Panc1 (cell line): ENCODE measurements at regions not wholly inside any gene's neighbourhood (a gene's known extent, or its start where the extent isn't known, plus 50 kb on each side); places are given as distances from the start of the nearest gene placed in this dataset.

Source experiments
- ATAC-seq: fragments of 200-7000 bp; cut with Tn5 transposase; 2 replicates; pipeline ENCODE4 v1.9.1; 2020; ENCODE audit warnings: mild to moderate bottlenecking, moderate library complexity
- BruUV-seq: library from RNA; stranded (reverse); fragments of 400-500 nt; replicated peaks from 2 replicates; lab custom pipeline; 2021; lab: Mats Ljungman, UMichigan
- CTCF ChIA-PET: fragments of 300-600 bp; sonication (Branson Sonifier 250); formaldehyde crosslinking; loops from one replicate; lab custom pipeline; 2022; ENCODE audit warnings: antibody characterized with exemption; lab: Charles Lee
- POLR2A ChIA-PET: fragments of 300-600 bp; sonication (Branson Sonifier 250); formaldehyde crosslinking; loops from one replicate; lab custom pipeline; 2022; ENCODE audit warnings: antibody characterized with exemption; lab: Charles Lee
- DNase-seq: peaks from one replicate; pipeline ENCODE4 v3.0.0-alpha.2; 2010; ENCODE audit warnings: low read depth, low spot score
- H3K27ac ChIP-seq: 2 replicates; pipeline ENCODE4 v1.5.1; 2011; ENCODE audit warnings: mild to moderate bottlenecking, low read length, inconsistent platforms
- H3K27me3 ChIP-seq: fragments of 200-500 bp; sonication (Bioruptor generic); 2 replicates; pipeline ENCODE4 v1.6.0; 2014; ENCODE audit warnings: low read length, inconsistent platforms; ENCODE audit not compliant: control insufficient read depth, insufficient read depth
- H3K36me3 ChIP-seq: fragments of 200-500 bp; sonication (Bioruptor generic); 2 replicates; pipeline ENCODE4 v1.5.1; 2014; ENCODE audit warnings: inconsistent platforms, mild to moderate bottlenecking, low read length, moderate library complexity; ENCODE audit not compliant: control insufficient read depth, insufficient read depth
- H3K4me1 ChIP-seq: 2 replicates; pipeline ENCODE4 v1.5.1; 2011; ENCODE audit warnings: inconsistent platforms, mild to moderate bottlenecking, low read length, moderate library complexity; ENCODE audit not compliant: control insufficient read depth, insufficient read depth
- H3K4me3 ChIP-seq, 2 experiments: 2 replicates each; pipeline ENCODE4 v1.5.1; 2011 to 2012; ENCODE audit warnings: low read depth in 2 of 2, low read length in 2 of 2, mild to moderate bottlenecking in 2 of 2, inconsistent platforms in 1 of 2, moderate library complexity in 1 of 2
- H3K9me3 ChIP-seq: fragments of 200-500 bp; sonication (Bioruptor generic); 2 replicates; pipeline ENCODE4 v1.5.1; 2014; ENCODE audit warnings: low read depth, mild to moderate bottlenecking, inconsistent platforms, low read length, moderate library complexity; ENCODE audit not compliant: control insufficient read depth, insufficient read depth
- CTCF ChIP-seq: fragments of 450-650 bp; IDR thresholded peaks from 2 replicates; pipeline ENCODE4 v1.5.1; 2017; ENCODE audit warnings: mild to moderate bottlenecking
- POLR2AphosphoS5 ChIP-seq: IDR thresholded peaks from 2 replicates; pipeline ENCODE4 v1.6.1; 2012; ENCODE audit warnings: mild to moderate bottlenecking, low read depth, low read length, moderate library complexity
- REST ChIP-seq, 2 experiments: IDR thresholded peaks; 2 replicates each; pipeline ENCODE4 v1.6.1; 2011 to 2012; ENCODE audit warnings: low read depth in 2 of 2, control low read depth in 1 of 2, low read length in 1 of 2, mild to moderate bottlenecking in 1 of 2, moderate library complexity in 1 of 2; ENCODE audit not compliant: insufficient read depth in 1 of 2
- SIN3A ChIP-seq: IDR thresholded peaks from 2 replicates; pipeline ENCODE4 v1.6.1; 2012; ENCODE audit warnings: low read depth, mild to moderate bottlenecking, low read length, moderate library complexity, borderline replicate concordance; ENCODE audit not compliant: insufficient read depth
- TCF7L2 ChIP-seq: IDR thresholded peaks from 2 replicates; pipeline ENCODE4 v1.6.1; 2011; ENCODE audit warnings: mild to moderate bottlenecking, low read depth, low read length, inconsistent platforms
- in situ Hi-C: cut with HindIII; loops from 2 replicates; pipeline ENCODE4 v1.10.0; 2016; ENCODE audit warnings: low sequenced_read_pairs, low pct_unique_long_range_greater_than_20kb
- intact Hi-C: fragments of 100-400 bp; cut with micrococcal nuclease; formaldehyde crosslinking; loops from one replicate; pipeline ENCODE4 v1.10.0; 2022; ENCODE audit not compliant: unreplicated experiment

- H3K27me3 ChIP-seq = peaks cover 23% of the 10 kb centered on the region
- no peak overlapping the region for H3K27ac ChIP-seq
- BruUV-seq = no TSS peak
- no peaks in the 10 kb centered on the region for H3K36me3 ChIP-seq
- DNase-seq = no peak
- no peaks in the 10 kb centered on the region for H3K9me3 ChIP-seq
- in situ Hi-C loops = no loop called here
- TF ChIP-seq TCF7L2 (no peak), POLR2AphosphoS5 (no peak), REST (IDR thresholded peaks at IDR 0.05; ENCODE audit: insufficient read depth in 1 of 2, low read depth in 2 of 2, low read length in 1 of 2) (no peak), SIN3A (no peak), CTCF (no peak)
- H3K4me1 ChIP-seq = peaks cover 8% of the 10 kb centered on the region
- POLR2A ChIA-PET = no interaction called here
- no peak for ATAC-seq
- intact Hi-C loops = no loop called here
- H3K4me3 ChIP-seq = no peak overlapping the region
- CTCF ChIA-PET = interaction anchor here (0.6 kb wide), 1 partner anchor 328 kb away, joined by 3 read pairs; no protein-coding TSS in a partner anchor
These were observed 86.5 kb upstream of the GPR26 start for GRCh38 chr10:123579675-123580074.

- Histone ChIP-seq H3K27me3 (peaks cover 25% of the 10 kb centered on the region), H3K36me3 (no peaks in the 10 kb centered on the region), H3K4me1 (peaks cover 8% of the 10 kb centered on the region), H3K4me3 (no peak overlapping the region), H3K9me3 (no peaks in the 10 kb centered on the region), H3K27ac (no peak overlapping the region)
- ChIA-PET POLR2A (no interaction called here), CTCF (interaction anchor here (0.6 kb wide), 1 partner anchor 328 kb away, joined by 3 read pairs; no protein-coding TSS in a partner anchor)
- DNase-seq (no peak), ATAC-seq (no peak)
- in situ Hi-C loops = no loop called here
- TF ChIP-seq SIN3A = no peak
- TF ChIP-seq POLR2AphosphoS5 = no peak
- no peak for TF ChIP-seq CTCF
- no TSS peak for BruUV-seq
- intact Hi-C loops = no loop called here
These were observed 85.7 kb upstream of the GPR26 start for GRCh38 chr10:123580426-123580825.
